Stimulated activated CD8-positive, alpha-beta memory T cell treated with anti-CD3 and anti-CD28 coated beads, Interleukin-4, amount 100 ng/mL, for 24 hours (primary cell): ENCODE measurements at regions not wholly inside any gene's neighbourhood (a gene's known extent, or its start where the extent isn't known, plus 50 kb on each side); places are given as distances from the start of the nearest gene placed in this dataset.

Experiments
- DNase-seq: peaks from one replicate; pipeline ENCODE4 v3.0.0-alpha.2; 2020; ENCODE audit warnings: low read depth

DNA sequence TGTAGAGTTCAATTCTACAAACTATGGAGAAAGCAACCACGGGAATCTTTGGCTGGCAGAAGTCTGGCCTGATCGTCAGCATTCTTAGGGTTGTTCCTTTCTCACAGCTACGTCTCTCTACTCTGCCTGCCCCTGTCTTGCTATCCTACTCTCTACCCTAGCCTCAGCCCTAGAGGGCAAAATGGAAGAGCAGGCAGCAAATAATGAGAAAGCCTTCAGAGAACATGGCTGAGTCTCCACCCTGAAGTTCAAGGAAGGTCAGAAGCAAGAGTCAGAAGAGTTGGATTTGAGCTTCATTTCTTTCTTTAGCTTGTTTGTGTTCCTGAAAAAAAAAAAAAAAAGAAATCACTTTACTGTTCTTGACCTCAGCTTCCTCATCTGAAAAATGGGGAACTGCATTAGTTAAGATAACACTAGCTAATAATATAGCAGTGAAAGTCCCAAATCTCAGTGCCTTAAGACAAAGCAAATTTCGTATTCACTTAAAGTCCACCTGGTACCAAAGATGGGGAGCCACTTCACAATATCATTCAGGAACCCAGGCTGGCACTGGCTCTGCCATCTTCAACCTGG lies 50.2 kb upstream of the CCND2 start:
- DNase-seq, result no peak

GRCh38 chr12:4221258-4221620 lies 52.3 kb upstream of the CCND2 start:
- no peak for DNase-seq

DNA sequence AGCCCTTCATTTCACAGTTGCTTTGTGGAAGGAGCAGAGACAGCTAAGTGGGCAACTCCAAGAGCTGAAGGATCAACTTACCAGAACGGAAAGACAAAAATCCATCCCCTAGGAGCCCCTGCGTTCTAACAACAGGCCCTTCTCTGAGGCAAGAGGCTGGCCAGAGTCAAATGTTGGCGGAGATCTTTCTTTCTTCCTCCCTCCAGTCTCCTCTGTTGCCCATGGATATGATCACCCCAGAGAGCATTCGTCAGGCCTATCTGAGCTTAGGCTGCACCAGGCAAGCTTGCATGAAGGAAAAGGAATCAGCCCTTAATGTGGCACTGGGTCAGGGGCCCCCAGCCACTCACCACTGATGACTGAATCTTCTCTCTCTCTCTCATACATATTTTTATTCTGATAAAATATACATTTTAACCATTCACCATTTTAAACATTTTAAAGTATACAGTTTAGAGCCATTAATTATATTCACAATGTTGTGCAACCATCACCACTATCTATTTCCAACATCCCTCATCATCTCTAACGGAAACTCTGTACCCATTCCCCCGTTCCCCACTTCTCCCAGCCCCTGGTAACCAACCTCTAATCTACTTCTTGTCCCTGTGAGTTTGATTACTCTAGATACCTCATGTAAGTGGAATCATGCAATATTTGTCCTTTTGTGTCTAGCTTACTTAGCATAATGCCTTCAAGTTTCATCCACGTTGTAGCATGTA lies 52.9 kb upstream of the CCND2 start:
- no peak for DNase-seq

GRCh38 chr12:4217091-4217490 lies 56.5 kb upstream of the CCND2 start:
- DNase-seq, result no peak

DNA sequence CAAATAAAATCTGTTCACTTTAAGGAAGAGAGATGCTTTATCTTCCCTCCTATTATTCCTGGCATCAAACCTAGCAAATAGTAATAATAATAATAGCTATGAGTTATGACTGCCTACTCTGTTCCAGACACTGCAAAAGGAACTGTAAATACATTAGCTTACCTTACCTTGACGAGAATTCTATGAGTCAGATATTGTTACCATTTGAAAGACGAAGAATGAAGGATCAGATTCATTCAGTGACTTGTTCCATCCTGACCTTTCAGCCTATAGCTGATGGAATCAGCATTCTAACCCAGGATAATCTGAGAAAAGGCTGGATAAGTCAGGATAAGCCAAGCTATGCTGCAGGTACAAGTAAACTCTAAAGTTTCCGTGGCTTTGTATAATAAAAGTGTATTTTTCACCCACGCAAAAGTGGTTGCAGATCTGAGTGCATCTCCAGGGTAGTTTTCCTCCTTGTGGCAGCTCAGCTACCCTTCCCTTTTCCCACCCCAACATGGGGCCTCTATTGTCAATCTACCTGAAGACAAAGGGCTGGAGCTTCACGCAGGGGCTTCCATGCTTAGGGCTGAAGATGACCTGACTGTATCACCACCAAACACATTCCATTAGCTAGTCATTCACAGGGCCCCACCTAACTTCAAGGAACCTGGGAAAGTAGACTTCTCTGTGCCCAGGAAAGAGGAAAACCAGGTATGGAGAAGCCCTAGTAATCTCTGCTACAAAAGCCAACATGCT lies 57.2 kb upstream of the CCND2 start:
- no peak for DNase-seq

DNA sequence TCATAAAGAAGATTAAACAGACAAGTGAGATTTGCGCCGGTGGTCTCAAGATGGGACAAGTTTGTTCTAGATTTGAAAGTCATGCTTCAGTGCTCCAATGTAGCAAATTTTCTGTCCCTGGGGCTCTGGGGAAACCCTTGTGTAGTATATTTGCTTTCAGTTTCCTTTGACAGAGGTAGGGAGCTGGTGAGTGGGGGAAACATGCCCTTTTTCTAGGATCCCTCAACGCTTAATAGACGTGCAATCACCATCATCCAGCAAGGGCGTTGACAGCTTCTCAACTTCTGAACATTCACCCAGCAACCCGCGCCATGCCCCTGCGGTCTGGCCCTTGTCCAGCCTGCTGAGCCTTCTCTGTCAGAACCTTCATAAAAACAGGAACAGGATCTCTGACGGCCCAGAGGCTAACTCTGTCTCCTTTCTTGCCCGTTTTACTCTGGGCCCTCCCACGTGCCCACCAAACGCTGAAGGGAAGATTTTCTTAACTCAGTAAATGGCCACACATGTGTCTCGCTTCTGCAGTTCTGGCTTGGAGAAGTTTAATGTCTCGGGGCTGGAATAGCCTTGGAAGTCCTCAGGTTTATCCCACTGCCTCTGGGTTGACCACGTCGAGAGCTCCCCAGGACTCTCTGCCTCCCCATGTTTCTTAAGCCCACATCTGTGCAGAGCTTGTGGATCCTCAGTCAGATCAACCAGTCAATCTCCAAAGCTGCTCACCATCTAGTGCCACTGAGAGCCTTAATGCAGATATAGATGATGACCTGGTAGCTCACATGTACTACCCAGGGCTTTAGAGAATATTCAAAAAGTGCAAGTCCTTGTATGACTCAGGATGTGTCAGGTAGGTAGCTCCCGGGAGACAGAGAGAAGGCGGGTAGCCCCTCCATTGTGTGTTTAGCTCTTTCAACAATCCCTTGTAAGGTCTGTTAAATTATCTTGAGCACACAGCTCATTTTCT lies 58.1 kb upstream of the CCND2 start:
- peak; percentile 8 for DNase-seq

DNA sequence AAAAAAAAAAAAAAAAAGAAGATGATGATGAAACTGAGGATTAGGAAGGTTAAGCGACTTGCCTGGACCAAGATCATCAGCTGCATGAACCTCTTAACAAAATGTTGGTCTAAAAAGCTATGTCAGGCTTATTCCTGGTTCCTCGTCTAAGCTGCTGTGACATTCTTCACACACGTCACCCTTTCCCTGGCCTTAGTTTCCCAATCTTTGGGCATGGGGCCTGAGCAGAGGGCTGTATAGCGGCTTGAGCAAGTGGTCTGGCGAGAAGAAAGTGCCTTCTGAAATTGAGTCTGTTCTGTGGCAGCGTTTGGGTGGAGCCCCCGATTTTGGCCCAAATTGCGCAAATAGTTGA lies 58.7 kb upstream of the CCND2 start:
- no peak for DNase-seq

DNA sequence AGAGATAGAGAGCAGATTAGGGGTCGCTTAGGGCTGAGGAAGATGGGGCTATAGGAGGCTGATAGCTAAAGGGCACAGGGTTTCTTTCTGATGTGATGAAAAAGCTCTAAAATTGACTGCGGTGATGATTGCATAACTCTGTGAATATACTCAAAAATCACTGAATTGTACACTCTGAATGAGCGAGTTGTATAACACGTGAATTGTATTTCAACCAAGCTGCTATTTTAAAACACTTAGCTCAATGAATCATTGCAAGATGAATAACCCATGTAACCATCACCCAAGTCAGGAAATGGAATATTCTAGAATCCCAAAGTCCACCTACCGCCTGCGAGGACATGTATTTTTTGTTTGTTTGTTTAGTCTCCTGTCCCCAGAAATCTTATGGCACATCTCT lies 60.1 kb upstream of the CCND2 start:
- no peak for DNase-seq

DNA sequence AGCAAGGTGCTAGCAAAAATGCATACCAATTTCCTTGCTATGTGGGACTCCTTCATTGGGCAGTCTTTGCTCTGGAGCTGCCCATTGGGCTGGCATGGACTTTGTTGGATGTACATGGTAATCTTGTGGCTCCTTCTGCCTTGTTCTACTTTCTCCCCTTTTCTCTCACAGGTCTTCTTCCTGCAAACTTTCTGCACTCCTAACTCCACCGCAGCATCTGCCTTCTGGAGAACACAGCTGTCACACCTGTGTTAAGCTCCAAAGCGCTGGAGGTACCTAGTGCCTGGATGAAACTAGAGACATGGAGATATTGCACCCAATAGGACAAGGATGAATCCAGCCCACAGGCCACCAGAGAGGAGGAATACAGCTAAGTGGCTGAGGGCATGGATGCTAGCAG lies 60.7 kb upstream of the CCND2 start:
- DNase-seq, result no peak

DNA sequence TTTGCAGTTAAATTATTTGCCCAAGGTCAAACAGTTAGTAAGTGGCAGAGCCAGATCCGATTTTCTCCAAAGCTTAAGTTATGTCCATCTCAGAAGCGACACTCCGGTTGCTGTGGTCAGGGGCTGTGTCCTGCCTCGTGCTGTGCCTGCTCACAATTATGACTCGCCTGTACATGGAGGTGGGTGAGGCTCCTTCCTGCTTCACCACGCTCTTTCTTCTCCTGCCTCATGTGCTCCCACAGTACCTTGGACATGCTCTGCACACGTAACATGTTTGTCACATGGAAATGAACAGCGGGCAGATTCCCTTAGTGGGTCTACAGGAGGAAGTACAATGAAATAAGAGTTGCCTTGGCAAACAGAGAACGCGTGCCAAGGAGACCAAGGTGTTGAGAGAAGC lies 62.2 kb upstream of the CCND2 start:
- DNase-seq, result no peak

DNA sequence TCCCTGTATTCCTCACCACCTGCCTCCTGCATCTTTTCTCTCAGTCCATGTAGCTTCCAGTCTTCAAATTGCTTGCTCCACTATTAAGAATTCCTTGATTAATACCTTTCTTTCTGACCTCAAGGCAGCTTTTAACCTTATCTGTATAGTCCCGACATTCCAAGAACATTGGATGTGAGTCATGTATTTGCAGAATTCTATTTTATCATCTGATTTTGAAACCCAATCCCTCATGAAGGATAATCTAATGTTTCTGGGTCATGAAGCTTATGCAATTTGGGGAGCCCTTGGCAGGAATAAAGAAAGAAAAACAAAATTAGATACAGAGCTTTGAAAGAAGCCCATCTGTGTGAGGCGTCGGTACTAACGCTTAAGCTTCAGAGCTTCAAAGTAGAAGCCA lies 63.4 kb upstream of the CCND2 start:
- no peak for DNase-seq

DNA sequence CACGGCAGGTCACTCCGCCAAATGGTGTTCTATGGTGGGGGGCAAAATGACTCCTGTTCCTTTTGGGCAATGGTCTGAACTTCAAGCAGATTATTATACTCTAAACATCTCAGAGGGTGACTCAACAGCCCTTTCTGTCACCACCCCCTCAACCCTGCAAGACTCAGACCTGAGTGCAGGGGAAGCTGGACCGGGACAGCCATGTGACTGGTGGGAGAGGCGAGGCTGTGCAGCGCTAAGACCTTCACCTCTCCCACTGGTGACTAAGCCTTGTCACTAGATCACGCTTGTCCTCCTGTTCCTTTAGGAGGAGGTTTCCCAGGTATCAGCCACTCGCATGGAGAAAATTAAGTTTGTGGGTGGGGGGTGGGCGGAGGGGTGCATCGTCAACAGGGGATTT lies 67.1 kb upstream of the CCND2 start:
- DNase-seq, result no peak

DNA sequence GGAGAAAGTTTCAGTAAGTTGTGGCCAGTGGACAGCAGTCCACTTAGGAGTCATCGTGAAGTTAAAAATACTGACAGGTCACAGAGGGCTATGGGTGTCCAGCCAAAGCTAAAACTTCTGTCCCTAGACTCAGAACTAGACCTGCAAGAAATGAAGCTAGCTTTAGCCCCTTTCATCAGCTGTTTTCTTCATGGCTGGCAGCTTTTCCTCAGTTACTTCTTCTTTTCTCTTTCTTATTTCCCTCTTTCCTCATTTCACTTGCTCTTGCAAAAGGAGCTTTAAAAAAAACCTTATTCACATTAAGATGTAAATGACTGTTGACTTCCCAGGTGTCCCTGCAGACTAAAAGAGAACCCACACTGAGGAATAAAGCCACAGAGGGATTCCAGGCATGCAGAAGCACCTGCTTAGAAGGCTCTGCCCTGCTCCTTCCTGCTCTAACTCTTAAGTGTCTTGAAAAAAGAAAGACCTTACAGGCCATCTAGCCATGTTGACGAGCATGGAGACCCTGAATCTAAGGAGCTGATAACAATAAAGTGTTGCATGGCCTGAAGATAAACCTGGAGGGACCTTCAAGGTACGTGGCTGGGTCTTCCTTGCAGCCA lies 69.7 kb upstream of the CCND2 start:
- no peak for DNase-seq

DNA sequence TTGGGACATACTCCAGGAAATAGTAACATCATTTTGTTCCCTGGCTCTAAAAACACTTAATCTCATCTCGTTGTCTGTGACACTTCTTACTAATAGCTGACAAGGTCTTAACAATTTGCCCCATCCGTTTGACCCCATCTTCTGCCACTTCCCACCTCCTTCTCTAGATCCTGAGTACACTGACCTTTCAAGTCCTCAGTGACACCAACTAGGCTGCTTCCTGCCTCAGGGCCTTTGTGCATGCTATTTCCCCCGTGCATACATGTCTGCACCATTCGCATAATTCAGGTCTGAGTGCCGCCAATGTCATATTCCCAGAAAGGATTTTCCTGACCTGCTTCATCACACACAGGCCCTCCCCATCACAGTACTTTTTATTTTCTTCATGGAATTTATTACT lies 70.6 kb upstream of the CCND2 start:
- DNase-seq, result no peak

- DNase-seq, result no peak
These were observed 71.1 kb upstream of the CCND2 start for GRCh38 chr12:4202487-4202886.

DNA sequence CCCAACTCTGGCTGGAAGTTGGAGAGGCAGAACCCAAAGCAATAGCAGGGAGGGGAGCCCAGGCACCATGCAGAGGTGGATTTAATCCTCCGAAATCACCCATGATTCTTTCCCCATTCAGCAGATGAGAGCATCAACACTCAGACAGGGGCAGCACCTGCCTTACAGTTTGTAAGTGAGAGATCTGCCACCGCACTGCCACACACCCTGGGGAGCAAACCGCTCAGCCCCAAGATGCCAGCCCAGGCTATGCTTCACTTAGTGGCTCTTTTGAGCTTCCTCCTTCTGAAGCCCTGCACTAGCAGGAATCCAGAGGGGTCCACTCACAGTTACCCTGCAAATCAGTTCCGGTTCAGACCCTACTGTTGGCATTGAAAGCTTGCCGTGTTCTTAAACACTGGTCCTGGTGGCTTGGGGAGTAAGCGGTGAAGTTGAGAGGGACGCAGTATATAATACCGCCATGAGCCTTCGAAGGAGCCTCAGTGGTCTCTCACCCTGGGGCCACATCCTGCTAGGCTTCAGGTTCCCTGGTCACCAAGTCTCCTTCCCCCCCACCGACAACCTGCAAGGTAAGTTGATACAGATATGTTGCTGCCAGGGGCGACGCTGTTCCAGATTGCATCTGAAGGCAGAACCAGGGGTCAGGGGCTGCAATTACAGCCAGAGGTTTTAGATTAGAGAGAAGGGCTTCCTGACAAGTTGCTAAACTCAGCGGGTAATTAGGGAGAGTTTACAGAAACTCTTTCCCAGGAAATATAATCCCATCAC lies 72.0 kb upstream of the CCND2 start:
- DNase-seq, result no peak

DNA sequence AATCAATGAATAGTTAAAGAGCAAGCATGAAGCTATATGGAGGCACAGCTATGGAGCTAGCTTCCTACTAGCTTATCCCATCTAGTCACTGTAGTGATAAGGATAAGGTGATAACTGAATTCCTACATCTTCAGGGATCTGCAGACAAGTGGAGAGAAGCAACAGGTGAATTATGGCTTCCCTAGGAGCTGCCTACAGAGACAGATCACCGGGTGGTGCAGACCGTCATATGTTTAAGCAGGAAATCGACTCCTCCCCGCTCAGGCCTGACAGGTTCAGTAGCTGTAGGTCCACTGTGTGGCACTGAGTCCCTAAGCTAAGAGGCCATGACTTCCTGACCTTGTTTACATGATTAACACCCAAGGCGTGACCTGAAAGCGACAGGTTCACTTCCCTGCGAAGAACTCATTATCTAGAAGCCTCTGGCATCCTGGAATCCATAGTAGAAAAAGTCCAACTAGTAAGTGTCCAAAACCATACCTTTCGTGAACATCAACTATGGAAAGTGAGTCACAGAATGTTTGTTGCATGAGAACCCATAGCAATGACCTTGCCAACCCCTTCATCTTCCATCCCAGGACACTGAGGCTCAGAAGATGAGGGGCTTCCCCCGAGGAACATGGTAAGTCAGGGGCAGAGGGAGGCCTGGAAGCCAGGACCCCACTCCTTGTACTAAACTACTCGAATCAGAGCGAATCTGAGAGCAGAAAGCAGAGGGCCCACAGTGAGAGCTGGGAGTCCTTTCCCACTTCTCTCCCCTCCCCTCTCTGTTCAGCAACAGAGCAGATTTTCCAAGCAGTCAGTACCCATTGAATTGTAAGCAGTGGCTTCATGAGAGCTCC lies 75.4 kb upstream of the CCND2 start:
- DNase-seq, result no peak

DNA sequence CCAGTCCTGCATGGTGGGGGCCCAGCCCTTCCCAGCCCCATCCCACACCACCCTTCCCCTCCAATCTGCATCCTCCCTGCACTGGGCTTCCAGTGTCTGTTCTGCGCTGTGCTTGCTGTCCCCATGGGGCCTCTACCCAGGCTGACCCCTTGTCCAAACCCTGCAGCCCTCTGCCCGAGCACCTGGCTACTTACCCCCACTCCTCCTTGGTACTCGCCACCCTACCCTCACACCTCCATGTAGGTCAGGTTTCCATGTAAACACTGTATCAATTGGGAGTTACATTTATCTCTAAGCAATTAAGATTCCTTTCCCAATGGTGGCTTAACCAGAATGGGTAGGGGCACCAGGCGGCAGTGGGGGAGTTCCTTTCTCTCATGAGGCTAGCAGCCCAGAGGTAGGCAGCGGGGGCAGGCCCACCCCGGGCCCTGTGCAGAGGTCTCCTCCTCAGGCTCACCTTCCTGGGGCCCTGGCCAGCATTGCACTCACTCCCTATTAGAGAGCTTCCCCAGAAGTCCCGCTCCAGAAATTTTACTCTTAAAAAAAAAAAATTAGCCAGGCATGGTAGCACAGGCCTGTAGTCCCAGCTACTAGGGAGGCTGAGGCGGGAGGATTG lies 76.6 kb upstream of the CCND2 start:
- DNase-seq, result no peak

GRCh38 chr12:4194668-4195067 lies 78.9 kb upstream of the CCND2 start:
- no peak for DNase-seq

- no peak for DNase-seq
These were observed 79.7 kb upstream of the CCND2 start for GRCh38 chr12:4193821-4194220.
